ENCODE measurements at regions not wholly inside any gene's neighbourhood (a gene's known extent, or its start where the extent isn't known, plus 50 kb on each side); places are given as distances from the start of the nearest gene placed in this dataset.

DNA sequence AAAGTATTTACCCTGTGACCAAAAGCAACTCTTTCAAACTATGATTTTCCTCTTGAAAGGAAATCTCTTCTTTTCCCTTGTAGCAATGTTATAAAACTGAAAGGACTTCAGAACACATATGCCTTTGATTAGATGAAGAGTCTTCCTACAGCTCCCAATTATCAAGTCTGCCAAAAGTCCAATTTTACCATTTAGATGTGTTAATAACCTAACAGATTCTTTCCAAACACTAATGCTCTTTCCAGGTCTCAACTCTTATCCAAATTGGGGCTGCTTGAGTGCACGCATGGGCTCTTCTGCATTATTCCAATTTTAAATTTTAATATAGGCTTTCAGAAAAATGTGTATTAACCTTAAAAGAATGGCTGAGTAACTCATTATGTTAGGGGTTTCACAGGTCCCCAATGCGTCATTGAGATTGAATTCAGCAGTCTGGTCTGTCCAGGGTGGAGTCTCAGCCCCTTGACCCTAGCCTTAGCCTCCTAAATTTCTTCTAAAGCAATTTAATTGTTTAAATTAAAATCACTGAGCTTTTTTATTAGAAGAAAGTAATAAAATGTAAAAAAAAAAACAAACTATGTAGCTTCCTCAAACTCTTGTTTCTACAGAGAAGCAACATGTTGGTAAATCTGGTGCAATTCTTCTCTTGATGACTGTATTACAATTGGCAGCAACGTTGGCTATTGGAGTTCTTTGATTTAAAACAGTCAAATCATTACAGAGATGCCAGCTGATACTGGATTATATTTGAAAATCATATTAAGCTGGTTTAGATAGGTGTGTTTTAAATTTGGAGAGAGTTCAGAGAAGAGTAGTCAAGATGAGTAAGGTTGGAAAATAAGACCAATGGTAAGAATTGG lies 170.4 kb downstream of the DKK1 start:
- no peak for TF ChIP-seq ZNF274 (IDR thresholded peaks at IDR 0.05; ENCODE audit: low read depth, low read length)
- no peak for TF ChIP-seq YY1 (IDR thresholded peaks at IDR 0.05; ENCODE audit: insufficient read depth, insufficient read length)
- no peak for TF ChIP-seq SUZ12 (IDR thresholded peaks at IDR 0.05; ENCODE audit: extremely low read depth, insufficient read depth, insufficient read length)
